Transverse colon (tissue), 4 donors: ENCODE measurements at regions not wholly inside any gene's neighbourhood (a gene's known extent, or its start where the extent isn't known, plus 50 kb on each side); places are given as distances from the start of the nearest gene placed in this dataset.
"Not testable (repeated sequence)": the region's sequence is repeated elsewhere in the genome, so short reads cannot be mapped to it uniquely, and the experiment has no call there.

Experiments used
- DNase-seq: peaks from one replicate; pipeline ENCODE4 v3.0.0-alpha.2; 2019
- H3K27ac ChIP-seq, 4 donors: fragments of 200-600 bp; sonication (generic); 2 replicates each; pipeline ENCODE4 v1.5.1; 2016 to 2018; ENCODE audit warnings: inconsistent platforms in 4 of 4
- H3K27me3 ChIP-seq: fragments of 200-600 bp; sonication (generic); 2 replicates; pipeline ENCODE4 v1.5.1; 2017; ENCODE audit warnings: inconsistent platforms
- H3K36me3 ChIP-seq, 4 donors: fragments of 200-600 bp; sonication (generic); 2 replicates each; pipeline ENCODE4 v1.5.1; 2017 to 2019; ENCODE audit warnings: inconsistent platforms in 4 of 4
- H3K4me1 ChIP-seq, 4 donors: fragments of 200-600 bp; sonication (generic); 2 replicates each; pipeline ENCODE4 v1.5.1; 2017 to 2020; ENCODE audit warnings: inconsistent platforms in 4 of 4
- H3K4me3 ChIP-seq, 4 donors: fragments of 200-600 bp; sonication (generic); 1 replicate in 1 of 4; 2 replicates in 3 of 4; pipeline versions ENCODE4 v1.5.1 to v1.6.1; 2017 to 2019; ENCODE audit warnings: inconsistent platforms in 4 of 4
- H3K9me3 ChIP-seq, 2 donors: fragments of 200-600 bp; sonication (generic); 2 replicates each; pipeline ENCODE4 v1.5.1; 2017 to 2019; ENCODE audit warnings: inconsistent platforms in 2 of 2
- CTCF ChIP-seq, 5 experiments: fragments of 200-600 bp in 3 of 5; fragments of 450-650 bp in 2 of 5; sonication (generic) in 3 of 5; IDR thresholded peaks; 1 replicate in 2 of 5; 2 replicates in 3 of 5; pipeline ENCODE4 v1.5.1; 2016 to 2017; ENCODE audit warnings: antibody characterized with exemption in 5 of 5, inconsistent platforms in 3 of 5, mild to moderate bottlenecking in 2 of 5, moderate library complexity in 1 of 5
- EP300 ChIP-seq: sonication (generic); formaldehyde crosslinking; IDR thresholded peaks from one replicate; pipeline ENCODE4 v1.6.1; 2017; ENCODE audit warnings: antibody characterized with exemption, low read depth
- POLR2A ChIP-seq: fragments of 450-650 bp; IDR thresholded peaks from one replicate; pipeline ENCODE4 v1.6.1; 2016; ENCODE audit warnings: antibody characterized with exemption, mild to moderate bottlenecking, moderate library complexity
- POLR2AphosphoS5 ChIP-seq, 3 donors: sonication (generic); formaldehyde crosslinking; IDR thresholded peaks; one replicate each; pipeline ENCODE4 v1.6.1; 2016; ENCODE audit warnings: antibody characterized with exemption in 3 of 3
- WGBS, 2 donors: methylation state at CpG; one replicate each; pipeline ENCODE4 v1.1.5; 2018; ENCODE audit warnings: low coverage in 1 of 2; 5-methylcytosine and 5-hydroxymethylcytosine counted together
- in situ Hi-C, 4 donors: fragments of 200-750 bp; cut with MboI; loops; one replicate each; pipeline versions ENCODE4 v1.15.0 to v1.15.1; 2017; ENCODE audit warnings: low sequenced_read_pairs in 3 of 4, low pct_ligation_motif_present in 1 of 4, low pct_unique_long_range_greater_than_20kb in 1 of 4
- intact Hi-C: fragments of 100-400 bp; cut with DNase I; formaldehyde crosslinking; loops from one replicate; pipeline ENCODE4 v1.15.1; 2023; ENCODE audit warnings: low total_unique reads

GRCh38 chr2:144972676-144973075 lies 452.8 kb upstream of the ZEB2 start:
- no peak overlapping the region for H3K27ac ChIP-seq
- in situ Hi-C loops = no loop called here
- intact Hi-C loops = no loop called here
- no peak for DNase-seq
- H3K4me1 ChIP-seq = no peaks in the 10 kb centered on the region
- no peak for TF ChIP-seq EP300
- no peak for TF ChIP-seq CTCF (IDR thresholded peaks at IDR 0.05)
- no peak for TF ChIP-seq POLR2AphosphoS5 (IDR thresholded peaks at IDR 0.05)
- no peak for TF ChIP-seq POLR2A
- no peaks in the 10 kb centered on the region for H3K27me3 ChIP-seq
- H3K9me3 ChIP-seq = peaks cover 0 to 3% of the 10 kb centered on the region in 2 donors
- no peaks in the 10 kb centered on the region for H3K36me3 ChIP-seq
- WGBS, 2 donors = 73% methylated on average over 3 of the region's 3 CpGs
- no peak overlapping the region for H3K4me3 ChIP-seq

- no peaks in the 10 kb centered on the region for H3K36me3 ChIP-seq
- no peak for DNase-seq
- no peak overlapping the region for H3K4me3 ChIP-seq
- intact Hi-C loops (no loop called here), in situ Hi-C loops (no loop called here)
- H3K27me3 ChIP-seq = no peaks in the 10 kb centered on the region
- no peaks in the 10 kb centered on the region for H3K4me1 ChIP-seq
- TF ChIP-seq CTCF (IDR thresholded peaks at IDR 0.05) = no peak
- no peak for TF ChIP-seq POLR2A
- no peak for TF ChIP-seq POLR2AphosphoS5 (IDR thresholded peaks at IDR 0.05)
- no peak for TF ChIP-seq EP300
- no peak overlapping the region for H3K27ac ChIP-seq
- WGBS, 2 donors = 72 to 74% methylated on average over 6 of the region's 6 CpGs
- peaks cover 0 to 3% of the 10 kb centered on the region in 2 donors for H3K9me3 ChIP-seq
Observed at GRCh38 chr2:144971786-144972335, 451.9 kb upstream of the ZEB2 start.

- H3K27ac ChIP-seq, in situ Hi-C loops, H3K27me3 ChIP-seq, intact Hi-C loops, DNase-seq, H3K4me3 ChIP-seq, H3K9me3 ChIP-seq, H3K4me1 ChIP-seq, H3K36me3 ChIP-seq: not testable (repeated sequence)
- WGBS, 2 donors = 64 to 67% methylated on average over 1 of the region's 1 CpG
Observed at GRCh38 chr2:144970410-144970809, 450.5 kb upstream of the ZEB2 start.

- DNase-seq, H3K27me3 ChIP-seq, intact Hi-C loops, H3K27ac ChIP-seq, H3K36me3 ChIP-seq, H3K4me3 ChIP-seq, in situ Hi-C loops, H3K4me1 ChIP-seq, H3K9me3 ChIP-seq: not testable (repeated sequence)
- 88% methylated on average over 1 of the region's 1 CpG; no CpG with 5 or more reads in 1 of the 2 donors for WGBS, 2 donors
Observed at GRCh38 chr2:144969564-144969963, 449.6 kb upstream of the ZEB2 start.

- no peaks in the 10 kb centered on the region for H3K36me3 ChIP-seq
- H3K4me1 ChIP-seq = no peaks in the 10 kb centered on the region
- no peaks in the 10 kb centered on the region for H3K27me3 ChIP-seq
- no peak overlapping the region for H3K27ac ChIP-seq
- in situ Hi-C loops (no loop called here), intact Hi-C loops (no loop called here)
- DNase-seq = no peak
- no peak overlapping the region for H3K4me3 ChIP-seq
- TF ChIP-seq CTCF (IDR thresholded peaks at IDR 0.05) (no peak), EP300 (no peak), POLR2A (no peak), POLR2AphosphoS5 (IDR thresholded peaks at IDR 0.05) (no peak)
- 89 to 97% methylated on average over 2 of the region's 2 CpGs for WGBS, 2 donors
- peaks cover 0 to 3% of the 10 kb centered on the region in 2 donors for H3K9me3 ChIP-seq
Observed at GRCh38 chr2:144967961-144968360, 448.0 kb upstream of the ZEB2 start.
